ENCODE measurements at regions not wholly inside any gene's neighbourhood (a gene's known extent, or its start where the extent isn't known, plus 50 kb on each side); places are given as distances from the start of the nearest gene placed in this dataset.
"Not testable (repeated sequence)": the region's sequence is repeated elsewhere in the genome, so short reads cannot be mapped to it uniquely, and the experiment has no call there.

DNA sequence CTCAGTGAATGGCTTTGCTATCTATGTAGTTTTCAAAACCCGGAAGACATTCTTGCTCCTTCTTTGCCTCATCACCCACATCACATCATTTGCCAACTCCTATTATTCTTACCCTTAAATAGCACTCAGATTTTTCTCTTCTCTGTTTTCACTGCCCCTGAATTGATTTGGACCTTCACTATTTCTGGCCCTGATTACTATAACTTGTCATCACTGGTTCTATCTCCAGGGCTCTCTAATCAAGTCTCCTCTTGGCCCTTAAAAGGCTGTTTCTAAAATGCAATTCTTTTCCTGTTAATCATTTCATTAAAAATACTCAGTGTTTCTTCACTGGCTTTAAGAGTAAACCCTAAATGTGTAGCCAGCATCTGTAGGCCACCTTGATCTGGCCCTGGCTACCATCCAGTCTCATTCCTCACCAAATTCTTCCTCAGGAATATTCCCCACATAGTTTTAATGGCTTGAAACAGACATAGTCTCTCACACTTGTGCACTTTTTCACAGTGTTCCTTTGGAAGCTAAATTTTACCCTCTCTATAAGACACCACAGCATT lies 437.1 kb upstream of the CBLB start:
- Histone ChIP-seq H3K36me3 (no peaks in the 10 kb centered on the region), H3K27me3 (no peaks in the 10 kb centered on the region), H3K4me1 (no peaks in the 10 kb centered on the region), H3K27ac (no peak overlapping the region), H3K9me3 (no peaks in the 10 kb centered on the region), H3K4me3 (replicated peaks in 1 of 3) (no peak overlapping the region)
- 82 to 87% methylated on average over 1 of the region's 1 CpG for WGBS, 2 donors
- DNase-seq = no peak
- intact Hi-C loops (cut with DNase I) = no loop called here
- TF ChIP-seq, protein P1, sequence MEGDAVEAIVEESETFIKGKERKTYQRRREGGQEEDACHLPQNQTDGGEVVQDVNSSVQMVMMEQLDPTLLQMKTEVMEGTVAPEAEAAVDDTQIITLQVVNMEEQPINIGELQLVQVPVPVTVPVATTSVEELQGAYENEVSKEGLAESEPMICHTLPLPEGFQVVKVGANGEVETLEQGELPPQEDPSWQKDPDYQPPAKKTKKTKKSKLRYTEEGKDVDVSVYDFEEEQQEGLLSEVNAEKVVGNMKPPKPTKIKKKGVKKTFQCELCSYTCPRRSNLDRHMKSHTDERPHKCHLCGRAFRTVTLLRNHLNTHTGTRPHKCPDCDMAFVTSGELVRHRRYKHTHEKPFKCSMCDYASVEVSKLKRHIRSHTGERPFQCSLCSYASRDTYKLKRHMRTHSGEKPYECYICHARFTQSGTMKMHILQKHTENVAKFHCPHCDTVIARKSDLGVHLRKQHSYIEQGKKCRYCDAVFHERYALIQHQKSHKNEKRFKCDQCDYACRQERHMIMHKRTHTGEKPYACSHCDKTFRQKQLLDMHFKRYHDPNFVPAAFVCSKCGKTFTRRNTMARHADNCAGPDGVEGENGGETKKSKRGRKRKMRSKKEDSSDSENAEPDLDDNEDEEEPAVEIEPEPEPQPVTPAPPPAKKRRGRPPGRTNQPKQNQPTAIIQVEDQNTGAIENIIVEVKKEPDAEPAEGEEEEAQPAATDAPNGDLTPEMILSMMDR (IDR thresholded peaks at IDR 0.05) = no peak
- TF ChIP-seq POLR2A (IDR thresholded peaks at IDR 0.05) = no peak

DNA sequence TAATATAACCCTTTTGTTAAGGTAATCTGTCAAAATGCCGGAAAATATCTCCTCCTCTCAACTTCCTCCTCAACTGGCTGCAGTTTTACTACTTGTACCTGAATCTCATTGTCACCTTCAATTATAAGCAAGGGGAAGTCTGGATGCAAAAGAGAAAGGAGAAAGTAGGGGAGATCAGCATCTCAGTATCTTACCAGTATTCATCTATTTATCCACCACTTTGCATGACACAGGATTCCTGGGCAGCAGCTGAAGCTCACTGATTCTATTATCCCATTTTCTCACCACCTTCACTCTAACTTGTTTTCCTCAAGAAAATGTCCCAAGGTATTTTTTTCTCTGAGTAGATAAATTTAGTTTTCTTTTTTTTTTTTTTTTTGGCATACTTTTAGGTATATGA lies 440.5 kb upstream of the CBLB start:
- no peak for DNase-seq
- intact Hi-C loops (cut with DNase I) = no loop called here
- Histone ChIP-seq H3K27ac (no peak overlapping the region), H3K4me3 (replicated peaks in 1 of 3) (no peak overlapping the region), H3K27me3 (no peaks in the 10 kb centered on the region), H3K36me3 (no peaks in the 10 kb centered on the region), H3K4me1 (no peaks in the 10 kb centered on the region), H3K9me3 (no peaks in the 10 kb centered on the region)
- TF ChIP-seq POLR2A (IDR thresholded peaks at IDR 0.05) = no peak
- TF ChIP-seq, protein P1 (IDR thresholded peaks at IDR 0.05) = no peak
- WGBS, 2 donors = 92 to 100% methylated on average over 1 of the region's 1 CpG

- intact Hi-C loops (cut with DNase I); H3K4me3 ChIP-seq (replicated peaks in 1 of 3); H3K27ac ChIP-seq; H3K36me3 ChIP-seq; H3K27me3 ChIP-seq; H3K9me3 ChIP-seq; DNase-seq; H3K4me1 ChIP-seq: not testable (repeated sequence)
- WGBS, 2 donors = 92 to 93% methylated on average over 4 of the region's 4 CpGs
Observed at GRCh38 chr3:106309798-106310197, 441.0 kb upstream of the CBLB start.

GRCh38 chr3:106317141-106318055 lies 448.6 kb upstream of the CBLB start:
- TF ChIP-seq POLR2A (IDR thresholded peaks at IDR 0.05) = no peak
- TF ChIP-seq, protein P1 (IDR thresholded peaks at IDR 0.05) = no peak
- 89 to 93% methylated on average over 6 of the region's 6 CpGs for WGBS, 2 donors
- DNase-seq = no peak
- Histone ChIP-seq H3K4me1 (no peaks in the 10 kb centered on the region), H3K9me3 (no peaks in the 10 kb centered on the region), H3K27ac (no peak overlapping the region), H3K27me3 (no peaks in the 10 kb centered on the region), H3K36me3 (no peaks in the 10 kb centered on the region), H3K4me3 (replicated peaks in 1 of 3) (no peak overlapping the region)
- intact Hi-C loops (cut with DNase I) = no loop called here

- H3K27ac ChIP-seq; H3K4me1 ChIP-seq; H3K9me3 ChIP-seq; H3K27me3 ChIP-seq; intact Hi-C loops (cut with DNase I); H3K36me3 ChIP-seq; H3K4me3 ChIP-seq (replicated peaks in 1 of 3); DNase-seq: not testable (repeated sequence)
- WGBS, 2 donors = 87 to 89% methylated on average over 1 of the region's 1 CpG
Observed at GRCh38 chr3:106321438-106321837, 452.6 kb upstream of the CBLB start.

GRCh38 chr3:106323586-106323985 lies 454.8 kb upstream of the CBLB start:
- H3K36me3 ChIP-seq = no peaks in the 10 kb centered on the region
- WGBS, 2 donors = 81 to 82% methylated on average over 1 of the region's 1 CpG
- no peak overlapping the region for H3K27ac ChIP-seq
- H3K9me3 ChIP-seq = no peaks in the 10 kb centered on the region
- DNase-seq = no peak
- intact Hi-C loops (cut with DNase I) = no loop called here
- no peaks in the 10 kb centered on the region for H3K4me1 ChIP-seq
- no peak for TF ChIP-seq POLR2A (IDR thresholded peaks at IDR 0.05)
- TF ChIP-seq, protein P1 (IDR thresholded peaks at IDR 0.05) = no peak
- no peaks in the 10 kb centered on the region for H3K27me3 ChIP-seq
- H3K4me3 ChIP-seq (replicated peaks in 1 of 3) = no peak overlapping the region
